ENCODE measurements at regions not wholly inside any gene's neighbourhood (a gene's known extent, or its start where the extent isn't known, plus 50 kb on each side); places are given as distances from the start of the nearest gene placed in this dataset.

GRCh38 chr7:149635561-149636329 is 137.6 kb downstream of the ZNF467 start:
- TF ChIP-seq CTCF (IDR thresholded peaks at IDR 0.05; ENCODE audit: control extremely low read depth in 1 of 3, insufficient read depth in 1 of 3, low read depth in 1 of 3, low read length in 3 of 3) = no peak
- TF ChIP-seq ZNF274 (IDR thresholded peaks at IDR 0.05; ENCODE audit: borderline replicate concordance, extremely low read depth, low read length) = no peak
- TF ChIP-seq TAF1 (IDR thresholded peaks at IDR 0.05; ENCODE audit: low read depth, low read length) = no peak
- TF ChIP-seq EP300 (IDR thresholded peaks at IDR 0.05; ENCODE audit: borderline replicate concordance in 1 of 2, low read depth in 2 of 2, low read length in 2 of 2) = no peak
- TF ChIP-seq POLR2A (IDR thresholded peaks at IDR 0.05; ENCODE audit: control extremely low read depth in 1 of 2, low read depth in 2 of 2, low read length in 2 of 2) = no peak
- no peak for TF ChIP-seq CHD2 (IDR thresholded peaks at IDR 0.05; ENCODE audit: low read length)
- TF ChIP-seq SP4 (IDR thresholded peaks at IDR 0.05; ENCODE audit: low read length) = no peak

Data from H1 (cell line).